ENCODE measurements at regions not wholly inside any gene's neighbourhood (a gene's known extent, or its start where the extent isn't known, plus 50 kb on each side); places are given as distances from the start of the nearest gene placed in this dataset.

GRCh38 chr6:4320860-4321259, 185.5 kb upstream of the ECI2 start:
- DNase-seq = no peak

- DNase-seq = no peak
These were observed 184.8 kb upstream of the ECI2 start for GRCh38 chr6:4319981-4320683.

DNA sequence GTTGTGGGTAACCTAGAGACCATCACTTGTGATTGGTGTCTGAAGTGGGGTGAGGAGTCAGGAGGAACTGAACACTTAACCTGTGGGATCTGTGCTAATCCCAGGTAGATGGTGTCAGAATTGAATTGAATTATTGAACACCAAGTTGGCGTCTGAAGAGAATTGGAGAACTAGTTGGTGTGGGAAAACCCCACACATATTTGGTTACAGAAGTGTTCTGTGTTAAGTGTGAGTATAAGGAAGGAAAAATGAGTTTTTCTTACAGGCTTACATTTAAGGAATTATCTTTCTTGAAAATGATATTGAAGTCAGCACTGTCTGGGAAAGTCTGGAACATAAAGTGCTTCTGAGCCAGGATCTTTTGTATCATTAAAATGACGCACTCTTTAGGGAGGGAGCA, 182.9 kb upstream of the ECI2 start:
- no peak for DNase-seq

GRCh38 chr6:4316867-4317400, 181.6 kb upstream of the ECI2 start:
- no peak for DNase-seq

DNA sequence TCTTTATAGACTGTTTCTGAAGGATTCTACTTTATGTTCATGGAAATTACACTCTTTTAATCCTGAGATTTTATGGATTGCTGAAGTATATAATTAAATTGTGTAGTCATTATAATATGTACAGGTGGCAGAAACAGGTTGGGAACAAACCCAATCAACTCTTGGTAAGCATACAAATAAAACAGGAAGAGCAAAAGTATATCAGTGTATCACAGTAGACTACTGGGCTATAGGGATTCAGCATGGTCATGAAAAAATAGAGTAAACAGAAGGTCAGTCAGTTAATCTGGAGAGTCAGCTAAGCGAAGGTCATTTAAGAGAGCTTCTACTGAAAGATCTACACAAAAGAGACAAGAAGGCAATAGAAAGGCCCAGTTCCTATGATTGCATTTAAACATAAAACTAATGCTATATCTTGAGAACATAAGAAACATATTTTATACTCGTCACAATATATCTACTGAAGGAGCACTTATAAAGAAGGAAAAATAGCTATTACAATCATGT, 178.9 kb upstream of the ECI2 start:
- no peak for DNase-seq

DNA sequence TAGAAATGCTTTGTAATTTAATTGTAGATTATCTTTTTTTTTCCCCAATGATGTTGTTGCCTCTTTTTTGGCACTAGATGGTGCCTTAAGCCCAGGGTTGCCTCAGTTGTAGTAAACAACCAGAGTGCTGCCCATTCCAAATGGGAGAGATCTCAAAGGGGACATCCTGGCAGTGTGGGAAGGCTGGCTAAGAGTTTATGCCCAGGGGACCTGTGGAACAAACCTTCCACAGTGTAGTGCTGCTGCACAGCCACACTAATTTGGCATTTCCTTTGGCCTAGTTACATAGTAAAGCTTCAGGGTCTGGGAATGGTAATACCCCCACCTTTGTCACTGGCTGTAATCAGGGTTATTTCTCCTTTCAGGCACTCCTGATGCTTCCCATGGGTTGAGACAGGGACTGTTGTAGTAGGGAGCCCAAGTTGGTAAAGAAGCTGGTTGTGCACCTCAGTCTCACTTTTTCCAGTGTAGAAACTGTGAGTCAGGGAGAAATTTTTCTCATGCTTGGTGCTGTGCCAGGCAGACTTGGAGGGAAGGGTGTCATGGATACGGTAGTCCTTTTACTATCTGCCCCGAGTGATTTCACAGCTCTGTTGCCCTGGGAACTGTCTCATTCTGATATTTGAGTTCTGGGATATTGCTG, 177.8 kb upstream of the ECI2 start:
- DNase-seq = no peak

GRCh38 chr6:4311976-4312860, 176.8 kb upstream of the ECI2 start:
- no peak for DNase-seq

GRCh38 chr6:4309540-4309939, 174.2 kb upstream of the ECI2 start:
- DNase-seq = no peak

GRCh38 chr6:4308364-4308763, 173.0 kb upstream of the ECI2 start:
- no peak for DNase-seq

- no peak for DNase-seq
These were observed 169.6 kb upstream of the ECI2 start for GRCh38 chr6:4304927-4305455.

- DNase-seq = no peak
These were observed 168.3 kb upstream of the ECI2 start for GRCh38 chr6:4303638-4304037.

DNA sequence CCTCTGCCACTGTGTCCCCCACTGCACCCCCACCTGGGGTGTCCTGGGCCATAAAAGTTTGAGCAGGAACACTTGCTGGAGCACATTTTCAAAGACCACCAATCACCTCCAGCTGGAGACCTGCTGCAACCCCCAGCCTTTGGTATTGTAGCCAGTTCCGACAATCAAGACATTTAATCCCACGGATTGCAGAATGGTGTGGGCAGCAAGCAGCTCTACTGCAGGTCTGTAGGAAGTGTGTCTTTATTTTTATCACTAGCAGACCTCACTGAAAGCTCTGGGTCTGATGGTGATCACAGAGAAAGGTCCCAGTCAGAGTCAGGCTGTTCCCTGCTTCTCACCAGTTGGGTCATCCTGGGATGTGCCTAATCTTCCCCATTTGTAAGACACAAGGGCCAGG, 167.1 kb upstream of the ECI2 start:
- no peak for DNase-seq

GRCh38 chr6:4301871-4302270, 166.5 kb upstream of the ECI2 start:
- DNase-seq = no peak

DNA sequence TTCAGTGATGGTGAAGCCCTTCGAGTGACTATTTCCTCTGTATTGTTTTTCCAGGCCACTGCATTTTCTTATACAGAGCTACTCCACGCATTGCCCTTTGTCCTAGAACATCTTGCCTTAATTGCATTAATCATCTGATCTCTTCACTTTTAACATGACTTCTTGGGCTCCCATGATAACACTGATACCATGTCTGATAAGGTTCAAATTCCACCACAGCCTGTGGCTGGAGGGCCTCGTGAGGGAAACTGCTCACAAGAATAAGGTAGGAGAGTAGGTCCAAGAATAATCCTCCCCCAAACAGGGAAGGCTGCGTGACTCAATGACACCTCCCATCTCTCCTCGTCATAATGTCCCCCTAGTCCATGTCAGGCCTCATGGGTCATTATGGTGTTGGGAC, 165.5 kb upstream of the ECI2 start:
- DNase-seq = no peak

DNA sequence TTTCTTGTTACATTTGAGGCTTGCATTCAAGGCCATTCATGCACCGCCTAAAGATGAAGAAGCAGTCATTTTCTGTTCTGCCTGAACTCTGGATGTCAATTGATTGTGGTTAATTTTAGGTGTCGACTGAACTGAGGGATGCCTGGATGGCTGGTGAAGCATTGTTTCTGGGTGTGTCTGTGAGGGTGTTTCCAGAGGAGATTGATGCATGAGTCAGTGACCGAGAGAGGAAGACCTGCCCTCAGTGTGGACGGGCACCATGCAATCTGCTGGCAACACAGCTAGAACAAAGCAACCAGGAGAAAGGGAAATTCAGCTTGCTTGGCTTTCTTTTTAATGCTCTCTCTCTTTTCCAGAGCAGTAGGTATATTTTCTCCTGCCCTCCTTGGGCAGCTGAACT, 164.1 kb upstream of the ECI2 start:
- no peak for DNase-seq

- DNase-seq = no peak
These were observed 162.0 kb upstream of the ECI2 start for GRCh38 chr6:4297348-4297747.

GRCh38 chr6:4296552-4296951, 161.2 kb upstream of the ECI2 start:
- no peak for DNase-seq

GRCh38 chr6:4295783-4296155, 160.4 kb upstream of the ECI2 start:
- no peak for DNase-seq

- DNase-seq = no peak
These were observed 159.8 kb upstream of the ECI2 start for GRCh38 chr6:4295058-4295782.

DNA sequence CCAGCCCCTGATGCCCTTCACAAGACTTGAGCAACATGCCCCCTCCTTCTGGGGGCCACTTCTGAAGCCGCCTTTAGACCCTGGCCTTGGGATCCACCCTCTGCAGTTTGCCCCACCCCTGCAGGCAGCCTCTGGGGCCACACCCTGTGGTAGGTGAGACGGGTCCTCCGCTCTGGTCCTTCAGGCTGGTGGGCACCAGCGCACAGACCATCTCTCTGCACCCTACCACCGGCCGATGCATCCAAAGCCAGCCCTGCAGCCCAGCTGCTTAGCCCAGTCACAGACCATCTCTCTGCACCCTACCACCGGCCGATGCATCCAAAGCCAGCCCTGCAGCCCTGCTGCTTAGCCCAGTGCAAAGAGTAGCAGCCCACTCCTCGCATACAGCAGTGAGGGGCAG, 159.3 kb upstream of the ECI2 start:
- no peak for DNase-seq

DNA sequence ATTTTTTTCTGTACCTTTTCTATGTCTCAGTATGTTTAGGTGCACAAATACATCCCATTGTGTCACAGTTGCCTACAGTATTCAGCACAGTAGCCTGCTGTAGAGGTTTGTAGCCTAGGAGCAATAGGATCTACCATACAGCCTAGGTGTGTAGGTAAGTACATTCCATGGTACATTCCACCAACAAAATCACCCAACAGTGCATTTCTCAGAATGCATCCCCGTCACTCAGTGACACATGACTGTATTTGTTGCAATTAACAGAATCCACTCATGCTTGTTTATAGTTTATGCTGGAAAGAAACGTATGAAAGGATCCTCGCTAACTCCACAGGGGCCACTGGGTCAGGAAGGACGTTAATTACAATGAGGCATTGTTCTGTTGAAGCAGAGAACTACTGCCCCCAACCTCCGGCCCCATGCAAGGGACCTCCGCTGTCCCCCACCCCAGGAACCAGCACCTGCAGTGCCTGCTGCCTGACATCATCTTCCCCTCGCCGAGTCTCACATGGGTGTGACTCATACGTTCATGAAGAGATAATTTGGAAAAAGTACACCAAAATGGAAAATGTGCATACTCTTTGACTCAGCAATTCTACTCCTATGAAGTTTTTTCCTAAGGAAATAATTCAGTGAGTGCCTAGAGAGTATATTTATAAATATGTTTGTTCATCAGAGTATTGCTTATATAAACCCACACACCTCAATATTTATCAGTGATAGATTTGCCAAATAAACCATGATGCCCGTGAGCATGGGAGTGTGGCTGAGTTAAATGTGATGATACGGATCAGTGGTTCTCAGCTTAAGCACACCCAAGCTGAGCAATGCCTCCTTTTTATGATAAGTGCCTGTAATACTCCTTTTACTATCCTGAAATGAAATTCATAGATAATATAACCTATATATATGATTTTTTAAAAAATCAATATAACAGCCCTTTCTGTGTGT, 156.4 kb upstream of the ECI2 start:
- no peak for DNase-seq

Measured in occipital lobe (tissue), 1 donor.